GM23248 (cell line): ENCODE measurements at regions not wholly inside any gene's neighbourhood (a gene's known extent, or its start where the extent isn't known, plus 50 kb on each side); places are given as distances from the start of the nearest gene placed in this dataset.

Experiments
- DNase-seq: peaks from one replicate; pipeline ENCODE4 v3.0.0-alpha.2; 2015
- H2AFZ ChIP-seq: fragments of 200-600 bp; sonication (generic); 2 replicates; pipeline ENCODE4 v1.6.1; 2016; ENCODE audit warnings: antibody characterized with exemption
- H3F3A ChIP-seq: fragments of 200-600 bp; sonication (generic); 2 replicates; pipeline ENCODE4 v1.6.1; 2016; ENCODE audit warnings: mild to moderate bottlenecking, antibody characterized with exemption, mixed run types; ENCODE audit not compliant: insufficient read depth
- H3K27ac ChIP-seq: fragments of 200-600 bp; sonication (generic); 2 replicates; pipeline ENCODE4 v1.5.1; 2016; ENCODE audit warnings: mild to moderate bottlenecking
- H3K27me3 ChIP-seq: fragments of 200-600 bp; sonication (generic); replicated peaks from 2 replicates; pipeline ENCODE4 v1.6.1; 2016; ENCODE audit warnings: mild to moderate bottlenecking; ENCODE audit not compliant: insufficient read depth
- H3K36me3 ChIP-seq: fragments of 200-600 bp; sonication (generic); 2 replicates; pipeline ENCODE4 v1.6.1; 2016; ENCODE audit warnings: low read depth, mild to moderate bottlenecking
- H3K4me1 ChIP-seq: fragments of 200-600 bp; sonication (generic); 2 replicates; pipeline ENCODE4 v1.6.1; 2016; ENCODE audit warnings: mild to moderate bottlenecking; ENCODE audit not compliant: insufficient read depth
- H3K4me2 ChIP-seq: fragments of 200-600 bp; sonication (generic); one replicate; pipeline ENCODE4 v1.6.1; 2016; ENCODE audit warnings: mild to moderate bottlenecking; ENCODE audit not compliant: unreplicated experiment
- H3K4me3 ChIP-seq: fragments of 200-600 bp; sonication (generic); 2 replicates; pipeline ENCODE4 v1.5.1; 2016; ENCODE audit warnings: mild to moderate bottlenecking
- H3K79me2 ChIP-seq: fragments of 200-600 bp; sonication (generic); 2 replicates; pipeline ENCODE4 v1.6.1; 2016; ENCODE audit warnings: mild to moderate bottlenecking; ENCODE audit not compliant: insufficient read depth
- H3K9ac ChIP-seq: fragments of 200-600 bp; sonication (generic); 2 replicates; pipeline ENCODE4 v1.6.1; 2016; ENCODE audit warnings: mild to moderate bottlenecking
- H3K9me2 ChIP-seq: fragments of 200-600 bp; sonication (generic); 2 replicates; pipeline ENCODE4 v1.6.1; 2016; ENCODE audit warnings: mixed run types, mild to moderate bottlenecking, moderate library complexity; ENCODE audit not compliant: insufficient read depth
- H3K9me3 ChIP-seq: fragments of 200-600 bp; sonication (generic); one replicate; pipeline ENCODE4 v1.6.1; 2017; ENCODE audit warnings: low read depth
- H4K20me1 ChIP-seq: fragments of 200-600 bp; sonication (generic); 2 replicates; pipeline ENCODE4 v1.6.0; 2016; ENCODE audit not compliant: insufficient read depth
- EZH2 ChIP-seq: fragments of 200-600 bp; sonication (generic); IDR thresholded peaks from 2 replicates; pipeline ENCODE4 v1.6.1; 2018; ENCODE audit warnings: antibody characterized with exemption, mild to moderate bottlenecking; ENCODE audit not compliant: insufficient read depth, poor library complexity, severe bottlenecking
- EZH2phosphoT487 ChIP-seq: fragments of 200-600 bp; sonication (generic); IDR thresholded peaks from 2 replicates; pipeline ENCODE4 v1.6.1; 2018; ENCODE audit warnings: antibody characterized with exemption, moderate library complexity, mild to moderate bottlenecking, low read depth; ENCODE audit not compliant: insufficient read depth
- WGBS, 2 experiments: methylation state at CpG; one replicate each; pipeline ENCODE4 v1.1.6; 2015 to 2017; ENCODE audit warnings: low lambda C conversion rate in 2 of 2, low coverage in 1 of 2; ENCODE audit errors: missing lambda C conversion rate in 2 of 2; 5-methylcytosine and 5-hydroxymethylcytosine counted together
- in situ Hi-C: fragments of 300-500 bp; cut with MboI; formaldehyde crosslinking; loops from 2 replicates; pipeline ENCODE4 v1.15.0; 2020

- Histone ChIP-seq H3K9ac (no peak overlapping the region), H3F3A (peaks cover 28% of the 10 kb centered on the region), H4K20me1 (no peaks in the 10 kb centered on the region), H3K9me3 (no peaks in the 10 kb centered on the region), H3K4me1 (peaks cover 30% of the 10 kb centered on the region), H3K36me3 (no peaks in the 10 kb centered on the region), H3K4me3 (no peak overlapping the region), H3K4me2 (peak overlapping the region; percentile 44), H3K27me3 (no peaks in the 10 kb centered on the region), H2AFZ (no peak overlapping the region; the same call in 1 of the 2 replicates), H3K79me2 (no peaks in the 10 kb centered on the region), H3K9me2 (no peaks in the 10 kb centered on the region), H3K27ac (peak overlapping the region; percentile 75)
- DNase-seq = peak; percentile 77
- no peak for TF ChIP-seq EZH2phosphoT487
- no peak for TF ChIP-seq EZH2
- in situ Hi-C loops = no loop called here
- WGBS, 2 experiments = 47 to 72% methylated on average over 2 of the region's 2 CpGs
Measured at GRCh38 chr7:137074391-137075030, 206.1 kb downstream of the CHRM2 start.

- Histone ChIP-seq H3K79me2 (no peaks in the 10 kb centered on the region), H3K36me3 (no peaks in the 10 kb centered on the region), H3K4me3 (no peak overlapping the region), H2AFZ (peak overlapping the region; percentile 39), H3F3A (peaks cover 28% of the 10 kb centered on the region), H3K4me2 (peak overlapping the region; percentile 44), H3K9me2 (no peaks in the 10 kb centered on the region), H3K27me3 (no peaks in the 10 kb centered on the region), H3K9me3 (no peaks in the 10 kb centered on the region), H4K20me1 (no peaks in the 10 kb centered on the region), H3K4me1 (peaks cover 30% of the 10 kb centered on the region), H3K9ac (0 out of 2 replicates have a peak overlapping the region, but pooled peaks have one; percentile 21), H3K27ac (peak overlapping the region; percentile 75)
- peak; percentile 67 for DNase-seq
- TF ChIP-seq EZH2phosphoT487 (no peak), EZH2 (no peak)
- in situ Hi-C loops = no loop called here
- 85 to 89% methylated on average over 3 of the region's 3 CpGs for WGBS, 2 experiments
Measured at GRCh38 chr7:137073571-137074325, 205.3 kb downstream of the CHRM2 start.
